Endothelial cell of umbilical vein (primary cell): ENCODE measurements at regions not wholly inside any gene's neighbourhood (a gene's known extent, or its start where the extent isn't known, plus 50 kb on each side); places are given as distances from the start of the nearest gene placed in this dataset.

Source experiments
- BruUV-seq: library from RNA; stranded (reverse); fragments of 400-500 nt; replicated peaks from 2 replicates; lab custom pipeline; 2021; lab: Mats Ljungman, UMichigan
- CTCF ChIA-PET: fragments of 300-600, 350-600 bp; sonication (Branson Sonifier 250); formaldehyde crosslinking; loops from one replicate; lab custom pipeline; 2021; ENCODE audit warnings: antibody characterized with exemption, inconsistent platforms; lab: Charles Lee
- POLR2A ChIA-PET: fragments of 300-600, 350-600 bp; sonication (Branson Sonifier 250); formaldehyde crosslinking; loops from one replicate; lab custom pipeline; 2021; ENCODE audit warnings: antibody characterized with exemption, inconsistent platforms; lab: Charles Lee
- DNase-seq: peaks from one replicate; pipeline ENCODE4 v3.0.0-alpha.2; 2011; ENCODE audit warnings: low read depth, low spot score
- FAIRE-seq: peaks from 2 replicates; lab custom pipeline; 2011; peaks lifted over from hg19 to GRCh38; lab: Jason Lieb, UNC
- H2AFZ ChIP-seq: 2 replicates; pipeline ENCODE4 v1.6.0; 2012; ENCODE audit warnings: low read depth, low read length, control low read depth, inconsistent platforms
- H3K27ac ChIP-seq: 2 replicates; pipeline ENCODE4 v1.5.1; 2011; ENCODE audit warnings: low read depth, mild to moderate bottlenecking, control low read depth, low read length, moderate library complexity; ENCODE audit not compliant: insufficient read depth
- H3K27me3 ChIP-seq, 2 experiments: 2 replicates each; pipeline versions ENCODE4 v1.6.0 to v1.6.1; 2011; ENCODE audit warnings: low read length in 2 of 2, mixed read lengths in 1 of 2; ENCODE audit not compliant: control insufficient read depth in 2 of 2, insufficient read depth in 2 of 2
- H3K36me3 ChIP-seq, 2 experiments: 2 replicates in 1 of 2; 3 replicates in 1 of 2; pipeline ENCODE4 v1.5.1; 2011; ENCODE audit warnings: low read length in 2 of 2, mild to moderate bottlenecking in 1 of 2, moderate library complexity in 1 of 2; ENCODE audit not compliant: control insufficient read depth in 2 of 2, insufficient read depth in 2 of 2; ENCODE audit errors: extremely low read depth in 1 of 2
- H3K4me1 ChIP-seq: 3 replicates; pipeline ENCODE4 v1.5.1; 2011; ENCODE audit warnings: mild to moderate bottlenecking, low read length; ENCODE audit not compliant: control insufficient read depth, insufficient read depth; ENCODE audit errors: extremely low read depth
- H3K4me2 ChIP-seq: 2 replicates; pipeline ENCODE4 v1.6.1; 2011; ENCODE audit warnings: low read length, control low read depth, mixed read lengths; ENCODE audit not compliant: insufficient read depth
- H3K4me3 ChIP-seq, 3 experiments: fragments of 200-600 bp in 1 of 3; sonication (generic), shearing (Covaris generic) in 1 of 3; replicated peaks in 1 of 3; 2 replicates each; pipeline ENCODE4 v1.5.1; 2011 to 2016; ENCODE audit warnings: control low read depth in 3 of 3, low read length in 3 of 3, mild to moderate bottlenecking in 2 of 3, inconsistent platforms in 1 of 3, low read depth in 1 of 3, moderate library complexity in 1 of 3; ENCODE audit not compliant: insufficient read depth in 1 of 3
- H3K79me2 ChIP-seq: 2 replicates; pipeline ENCODE4 v1.6.0; 2012; ENCODE audit warnings: low read length, inconsistent platforms; ENCODE audit not compliant: control insufficient read depth, insufficient read depth
- H3K9ac ChIP-seq: replicated peaks from 2 replicates; pipeline ENCODE3; 2011; ENCODE audit warnings: low read length, control low read depth; ENCODE audit not compliant: insufficient read depth; ENCODE audit errors: extremely low read depth
- H3K9me1 ChIP-seq: replicated peaks from 3 replicates; pipeline ENCODE4 v1.6.0; 2011; ENCODE audit warnings: mild to moderate bottlenecking, low read length; ENCODE audit not compliant: control insufficient read depth, insufficient read depth; ENCODE audit errors: extremely low read depth
- H3K9me3 ChIP-seq: replicated peaks from 2 replicates; pipeline ENCODE4 v1.5.1; 2012; ENCODE audit warnings: low read length, inconsistent platforms; ENCODE audit not compliant: control insufficient read depth, insufficient read depth
- H4K20me1 ChIP-seq: replicated peaks from 2 replicates; pipeline ENCODE3; 2011; ENCODE audit warnings: mild to moderate bottlenecking, low read length; ENCODE audit not compliant: control insufficient read depth, insufficient read depth; ENCODE audit errors: extremely low read depth
- EZH2 ChIP-seq: IDR thresholded peaks from 2 replicates; pipeline ENCODE4 v1.6.1; 2012; ENCODE audit warnings: borderline replicate concordance, low read depth, mild to moderate bottlenecking, moderate library complexity, low read length, inconsistent platforms; ENCODE audit not compliant: severe bottlenecking
- FOS ChIP-seq: IDR thresholded peaks from 2 replicates; pipeline ENCODE4 v1.6.1; 2011; ENCODE audit warnings: mild to moderate bottlenecking, low read length, moderate library complexity, borderline replicate concordance; ENCODE audit not compliant: insufficient read depth
- GATA2 ChIP-seq: IDR thresholded peaks from 2 replicates; pipeline ENCODE4 v1.7.0; 2011; ENCODE audit warnings: low read depth, mild to moderate bottlenecking, moderate library complexity, mixed read lengths, low read length; ENCODE audit not compliant: insufficient read length, insufficient read depth
- JUN ChIP-seq: IDR thresholded peaks from 2 replicates; pipeline ENCODE4 v1.6.1; 2011; ENCODE audit warnings: borderline replicate concordance, low read depth; ENCODE audit not compliant: insufficient read length, insufficient read depth
- MYC ChIP-seq: IDR thresholded peaks from one replicate; pipeline ENCODE4 v1.6.1; 2011; ENCODE audit warnings: mild to moderate bottlenecking, low read depth, low read length
- POLR2A ChIP-seq: IDR thresholded peaks from 2 replicates; pipeline ENCODE4 v1.6.1; 2012; ENCODE audit warnings: low read depth, mild to moderate bottlenecking, control low read depth, low read length
- POLR2AphosphoS5 ChIP-seq: IDR thresholded peaks from 2 replicates; pipeline ENCODE4 v1.6.1; 2012; ENCODE audit warnings: low read depth, mild to moderate bottlenecking, control low read depth, low read length, moderate library complexity; ENCODE audit not compliant: insufficient read depth
- dilution Hi-C: fragments of 300-500 bp; cut with MboI; formaldehyde crosslinking; loops from one replicate; pipeline ENCODE4 v1.15.0; 2019; ENCODE audit warnings: low sequenced_read_pairs; ENCODE audit not compliant: extremely low pct_ligation_motif_present
- intact Hi-C: fragments of 100-400 bp; cut with micrococcal nuclease; formaldehyde crosslinking; loops from one replicate; pipeline ENCODE4 v1.10.0; 2022
- TF ChIP-seq, protein P1 (sequence below), 2 donors: IDR thresholded peaks; 1 replicate in 1 of 2; 2 replicates in 1 of 2; pipeline ENCODE4 v1.5.1; 2011; ENCODE audit warnings: low read length in 2 of 2, mild to moderate bottlenecking in 2 of 2, moderate library complexity in 2 of 2, control low read depth in 1 of 2, inconsistent platforms in 1 of 2, low read depth in 1 of 2; ENCODE audit not compliant: insufficient read depth in 1 of 2; ENCODE audit errors: extremely low read depth in 1 of 2
- TF ChIP-seq, protein P2 (sequence below): IDR thresholded peaks from 2 replicates; pipeline ENCODE4 v1.6.1; 2011; ENCODE audit not compliant: insufficient read depth, insufficient read length

DNA sequence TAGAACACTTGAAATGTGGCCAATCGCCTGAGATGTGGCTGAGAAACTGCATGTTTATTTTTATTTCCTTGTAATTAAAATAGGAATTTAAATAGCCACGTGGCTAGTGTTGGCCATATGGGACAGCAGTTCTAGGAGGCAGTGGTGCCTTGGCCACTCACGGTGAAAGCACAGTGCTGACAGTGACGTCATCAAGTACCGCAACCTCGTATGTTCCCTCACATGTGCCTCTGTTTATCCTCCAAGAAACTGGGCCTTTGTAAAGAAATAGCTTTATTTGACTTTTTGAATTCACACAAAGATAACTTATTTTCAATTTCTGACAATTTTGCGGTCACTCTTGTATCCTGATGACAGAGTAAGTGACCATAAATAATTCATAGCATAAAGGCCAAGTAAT lies 575.0 kb downstream of the DCDC2C start:
- FAIRE-seq (no peak), DNase-seq (no peak)
- no peaks in the 10 kb centered on the region for H3K9me3 ChIP-seq
- H3K27ac ChIP-seq: no peak overlapping the region
- TF ChIP-seq, protein P1, sequence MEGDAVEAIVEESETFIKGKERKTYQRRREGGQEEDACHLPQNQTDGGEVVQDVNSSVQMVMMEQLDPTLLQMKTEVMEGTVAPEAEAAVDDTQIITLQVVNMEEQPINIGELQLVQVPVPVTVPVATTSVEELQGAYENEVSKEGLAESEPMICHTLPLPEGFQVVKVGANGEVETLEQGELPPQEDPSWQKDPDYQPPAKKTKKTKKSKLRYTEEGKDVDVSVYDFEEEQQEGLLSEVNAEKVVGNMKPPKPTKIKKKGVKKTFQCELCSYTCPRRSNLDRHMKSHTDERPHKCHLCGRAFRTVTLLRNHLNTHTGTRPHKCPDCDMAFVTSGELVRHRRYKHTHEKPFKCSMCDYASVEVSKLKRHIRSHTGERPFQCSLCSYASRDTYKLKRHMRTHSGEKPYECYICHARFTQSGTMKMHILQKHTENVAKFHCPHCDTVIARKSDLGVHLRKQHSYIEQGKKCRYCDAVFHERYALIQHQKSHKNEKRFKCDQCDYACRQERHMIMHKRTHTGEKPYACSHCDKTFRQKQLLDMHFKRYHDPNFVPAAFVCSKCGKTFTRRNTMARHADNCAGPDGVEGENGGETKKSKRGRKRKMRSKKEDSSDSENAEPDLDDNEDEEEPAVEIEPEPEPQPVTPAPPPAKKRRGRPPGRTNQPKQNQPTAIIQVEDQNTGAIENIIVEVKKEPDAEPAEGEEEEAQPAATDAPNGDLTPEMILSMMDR (IDR thresholded peaks at IDR 0.05; ENCODE audit: extremely low read depth in 1 of 2, insufficient read depth in 1 of 2, low read depth in 1 of 2, low read length in 2 of 2): no peak
- TF ChIP-seq POLR2AphosphoS5 (no peak), FOS (no peak), GATA2 (no peak), EZH2 (no peak), JUN (no peak), POLR2A (no peak), MYC (no peak)
- TF ChIP-seq, protein P2, sequence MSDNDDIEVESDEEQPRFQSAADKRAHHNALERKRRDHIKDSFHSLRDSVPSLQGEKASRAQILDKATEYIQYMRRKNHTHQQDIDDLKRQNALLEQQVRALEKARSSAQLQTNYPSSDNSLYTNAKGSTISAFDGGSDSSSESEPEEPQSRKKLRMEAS: no peak
- no peak overlapping the region for H3K4me3 ChIP-seq
- no peak overlapping the region for H3K4me2 ChIP-seq
- no peaks in the 10 kb centered on the region for H3K9me1 ChIP-seq
- H3K4me1 ChIP-seq: no peaks in the 10 kb centered on the region
- H3K36me3 ChIP-seq: no peaks in the 10 kb centered on the region
- no peaks in the 10 kb centered on the region for H4K20me1 ChIP-seq
- H3K9ac ChIP-seq: no peak overlapping the region
- intact Hi-C loops (no loop called here), dilution Hi-C loops (no loop called here)
- no peaks in the 10 kb centered on the region for H3K27me3 ChIP-seq
- ChIA-PET POLR2A (no interaction called here), CTCF (no interaction called here)
- no peaks in the 10 kb centered on the region for H3K79me2 ChIP-seq
- no TSS peak for BruUV-seq
- no peak overlapping the region for H2AFZ ChIP-seq
